Fibroblast of skin of right biceps (primary cell): ENCODE measurements at regions not wholly inside any gene's neighbourhood (a gene's known extent, or its start where the extent isn't known, plus 50 kb on each side); places are given as distances from the start of the nearest gene placed in this dataset.
"Not testable (repeated sequence)": the region's sequence is repeated elsewhere in the genome, so short reads cannot be mapped to it uniquely, and the experiment has no call there.

Experiments
- DNase-seq: peaks from one replicate; pipeline ENCODE4 v3.0.0-alpha.2; 2013

GRCh38 chr3:39558775-39559306, 91.4 kb downstream of the MOBP start:
- DNase-seq = no peak

GRCh38 chr3:39559543-39559942, 92.1 kb downstream of the MOBP start:
- no peak for DNase-seq

- DNase-seq = no peak
Measured at GRCh38 chr3:39568508-39568907, 101.0 kb downstream of the MOBP start.

GRCh38 chr3:39569095-39569494, 101.6 kb downstream of the MOBP start:
- DNase-seq = no peak

GRCh38 chr3:39573392-39573791, 105.9 kb downstream of the MOBP start:
- no peak for DNase-seq

- DNase-seq = no peak
Measured at GRCh38 chr3:39577541-39577940, 110.1 kb downstream of the MOBP start.

- DNase-seq = not testable (repeated sequence)
Measured at GRCh38 chr3:39586215-39586614, 118.7 kb downstream of the MOBP start.

- no peak for DNase-seq
Measured at GRCh38 chr3:39587113-39587512, 119.6 kb downstream of the MOBP start.

GRCh38 chr3:39590806-39591205, 123.3 kb downstream of the MOBP start:
- no peak for DNase-seq

DNA sequence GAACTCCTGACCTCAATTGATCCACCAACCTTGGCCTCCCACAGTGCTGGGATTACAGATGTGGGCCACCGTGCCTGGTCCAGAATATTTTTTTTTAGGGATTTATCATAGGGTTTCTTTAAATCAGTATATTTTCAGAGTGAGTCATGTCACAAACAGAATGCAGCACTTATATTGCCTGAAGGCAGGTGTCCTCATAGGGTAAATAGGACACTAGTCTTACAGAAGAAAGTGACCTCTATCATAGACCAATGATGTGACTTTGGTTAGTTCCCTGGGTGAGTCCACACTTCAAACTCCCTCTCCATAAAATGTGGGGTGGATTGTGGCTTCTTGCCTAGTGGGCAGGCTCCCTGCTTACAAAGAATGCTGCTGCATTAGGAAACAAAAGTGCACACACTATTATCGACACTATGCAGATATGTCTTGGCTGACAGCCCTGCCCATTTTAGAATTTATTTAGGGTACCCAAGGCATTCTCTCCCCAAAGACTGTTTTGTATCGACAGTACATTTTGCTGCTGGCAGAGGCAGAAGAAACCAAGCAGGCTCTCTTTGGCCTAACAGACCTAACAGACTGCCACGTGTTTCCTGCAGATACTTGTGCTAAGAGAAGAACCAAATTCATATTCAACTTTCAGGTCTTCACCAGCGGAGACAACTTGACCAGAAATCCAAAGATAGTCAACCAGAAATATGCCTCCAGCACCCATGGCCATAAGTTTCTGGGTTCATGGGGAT, 125.0 kb downstream of the MOBP start:
- DNase-seq = no peak

- DNase-seq = no peak
Measured at GRCh38 chr3:39593341-39593740, 125.9 kb downstream of the MOBP start.

DNA sequence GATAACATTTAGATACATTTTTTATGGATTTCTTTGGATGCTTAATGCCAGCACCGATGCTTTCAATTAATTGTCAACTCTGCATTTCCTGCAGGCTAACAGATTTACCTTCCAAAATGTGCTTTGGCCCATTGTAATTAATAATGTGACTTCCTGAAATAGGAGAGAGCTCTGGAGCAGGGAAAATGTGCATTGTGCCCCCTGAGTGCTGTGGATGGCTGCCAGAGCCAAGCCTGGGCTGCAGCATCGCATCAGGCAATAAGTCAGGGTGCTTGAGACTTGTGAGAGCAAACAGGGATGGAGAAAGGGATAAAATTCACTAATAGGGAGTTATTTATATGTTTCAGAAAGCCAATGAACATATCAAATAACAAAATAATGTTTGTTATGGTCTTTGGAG, 133.8 kb downstream of the MOBP start:
- DNase-seq = no peak

- no peak for DNase-seq
Measured at GRCh38 chr3:39605837-39606236, 138.4 kb downstream of the MOBP start.

GRCh38 chr3:39626198-39626597, 158.7 kb downstream of the MOBP start:
- DNase-seq = no peak

GRCh38 chr3:39631136-39631535, 163.7 kb downstream of the MOBP start:
- no peak for DNase-seq

DNA sequence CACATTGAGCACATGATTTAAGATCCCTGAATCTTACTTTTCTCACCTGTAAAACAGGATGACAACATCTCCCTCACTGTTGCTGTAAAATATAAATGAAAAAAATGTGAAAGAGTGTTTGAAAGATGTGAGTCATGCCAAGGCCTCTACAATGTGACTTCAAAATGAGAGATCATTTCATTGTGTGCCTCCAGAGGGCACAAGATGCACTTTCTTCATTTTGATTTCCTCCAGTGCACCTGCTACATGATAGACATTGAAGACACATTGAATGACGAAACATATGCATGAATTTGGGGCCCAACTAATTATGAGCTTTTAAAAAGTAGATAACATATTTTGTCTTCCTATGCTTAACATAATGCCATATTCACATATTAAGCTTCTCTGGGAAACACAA, 170.3 kb downstream of the MOBP start:
- peak; percentile 46 for DNase-seq

DNA sequence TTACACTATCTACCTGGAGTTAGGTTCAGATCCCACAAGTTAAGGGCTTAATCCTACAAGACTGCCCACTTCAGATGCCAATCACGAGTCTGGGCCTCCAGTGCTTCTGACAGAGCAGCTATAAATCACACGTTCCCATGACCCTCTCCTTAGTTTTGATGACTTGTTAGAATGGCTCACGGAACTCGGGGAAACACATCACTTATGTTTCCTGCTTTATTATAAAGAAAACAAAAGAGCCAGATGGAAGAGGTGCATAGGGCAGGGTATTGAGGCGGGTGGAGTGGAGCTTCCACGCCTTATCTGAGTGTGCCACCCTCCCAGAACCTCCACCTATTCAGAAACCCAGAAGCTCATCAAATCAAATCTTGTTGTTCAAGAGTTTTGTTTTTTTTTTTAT, 170.8 kb downstream of the MOBP start:
- DNase-seq = no peak

DNA sequence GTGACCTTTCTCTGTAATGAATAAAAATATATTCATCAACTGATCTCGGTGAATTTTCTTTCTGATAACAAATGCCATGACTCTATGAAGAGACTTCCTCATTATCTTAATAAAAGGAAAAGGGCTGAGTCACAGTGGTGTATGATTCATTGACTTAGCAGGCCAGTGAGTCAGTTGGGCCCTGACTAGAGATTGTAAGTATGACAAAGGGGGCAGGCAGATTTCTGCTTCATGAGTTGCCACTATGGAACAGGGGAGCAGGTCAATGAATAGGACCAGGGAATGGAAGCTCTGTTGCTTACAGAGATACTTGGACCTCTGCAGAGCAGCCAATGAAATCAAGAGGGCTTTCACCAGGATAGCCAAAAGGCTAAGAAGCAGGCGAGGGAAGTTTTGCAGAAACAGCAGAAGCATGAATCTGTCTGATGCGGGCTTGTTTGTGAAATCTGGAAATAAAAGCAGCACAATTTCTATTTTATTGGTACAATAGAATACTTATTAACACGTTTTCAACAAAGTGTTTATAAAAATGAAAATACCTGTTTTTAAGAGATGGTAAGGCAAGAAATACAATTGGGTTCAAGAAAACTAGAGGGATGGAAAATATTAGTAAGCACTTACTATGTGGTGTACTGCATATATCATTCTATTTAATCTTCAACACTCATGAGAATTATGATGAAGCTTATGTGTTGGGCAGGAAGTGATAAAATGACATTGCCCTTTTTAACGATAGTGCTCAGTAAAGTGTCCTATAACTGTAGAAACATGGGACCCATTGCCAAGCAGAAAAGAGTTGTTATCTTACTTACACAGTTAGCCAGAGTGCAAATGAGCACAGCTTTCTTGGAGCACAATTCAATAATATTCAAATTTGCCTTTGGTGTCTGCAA, 169.8 kb upstream of the MYRIP start:
- DNase-seq = peak; percentile 96

DNA sequence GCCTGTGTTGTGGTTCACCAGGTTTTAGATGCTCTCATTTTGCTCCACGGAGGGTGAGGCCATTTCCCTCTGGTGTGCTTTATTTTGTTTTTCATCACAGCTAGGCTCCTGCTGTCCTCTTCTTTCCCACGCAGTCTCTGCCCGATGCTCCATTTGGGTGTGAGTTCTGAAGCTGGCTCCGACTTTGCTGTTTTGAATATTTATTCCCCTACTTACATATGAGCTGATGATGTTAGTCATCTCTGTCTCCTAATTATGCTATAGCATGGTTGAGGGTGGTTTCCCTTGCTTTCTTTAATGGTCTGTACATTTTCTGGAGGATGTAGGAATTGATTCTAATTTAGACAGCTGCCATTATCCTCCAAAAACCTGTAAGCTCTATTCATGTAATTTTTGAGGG, 168.1 kb upstream of the MYRIP start:
- no peak for DNase-seq

DNA sequence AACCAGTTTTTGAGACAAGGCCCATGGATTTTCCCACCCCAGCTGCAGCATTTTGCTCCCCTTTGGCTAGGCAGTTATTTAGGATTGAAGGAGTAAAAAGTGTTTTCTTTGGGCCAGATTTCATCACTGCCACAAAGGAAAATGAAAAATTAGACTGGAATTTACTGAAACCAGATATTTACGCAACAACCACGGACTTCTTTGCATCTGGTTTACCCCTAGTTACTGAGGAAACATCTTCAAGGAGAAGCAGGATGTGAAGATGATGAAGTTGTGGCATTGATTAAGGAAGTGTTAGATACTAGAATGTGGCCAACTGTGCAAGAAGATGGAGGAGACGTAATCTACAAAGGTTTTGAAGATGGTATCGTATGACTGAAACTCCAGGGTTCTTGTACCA, 165.2 kb upstream of the MYRIP start:
- peak; percentile 83 for DNase-seq

DNA sequence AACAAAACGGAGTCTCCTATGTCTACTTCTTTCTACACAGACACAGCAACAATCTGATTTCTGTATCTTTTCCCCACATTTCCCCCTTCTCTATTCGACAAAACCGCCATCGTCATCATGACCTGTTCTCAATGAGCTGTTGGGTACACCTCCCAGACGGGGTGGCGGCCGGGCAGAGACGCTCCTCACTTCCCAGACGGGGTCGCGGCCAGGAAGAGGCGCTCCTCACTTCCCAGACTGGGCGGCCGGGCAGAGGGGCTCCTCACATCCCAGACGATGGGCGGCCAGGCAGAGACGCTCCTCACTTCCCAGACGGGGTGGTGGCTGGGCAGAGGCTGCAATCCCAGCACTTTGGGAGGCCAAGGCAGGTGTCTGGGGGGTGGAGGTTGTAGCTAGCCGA, 158.2 kb upstream of the MYRIP start:
- not testable (repeated sequence) for DNase-seq

GRCh38 chr3:39651993-39652739, 157.2 kb upstream of the MYRIP start:
- DNase-seq = no peak

DNA sequence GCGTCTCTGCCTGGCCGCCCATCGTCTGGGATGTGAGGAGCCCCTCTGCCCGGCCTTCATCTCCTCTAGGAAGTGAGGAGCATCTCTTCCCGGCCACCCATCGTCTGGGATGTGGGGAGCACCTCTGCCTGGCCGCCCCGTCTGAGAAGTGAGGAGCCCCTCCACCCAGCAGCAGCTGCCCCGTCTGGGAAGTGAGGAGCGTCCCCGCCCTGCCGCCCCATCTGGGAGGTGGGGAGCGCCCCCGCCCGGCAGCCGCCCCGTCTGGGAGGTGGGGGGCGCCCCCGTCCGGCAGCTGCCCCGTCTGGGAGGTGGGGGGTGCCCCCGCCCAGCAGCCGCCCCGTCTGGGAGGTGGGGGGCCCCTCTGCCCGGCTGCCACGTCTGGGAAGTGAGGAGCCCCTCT, 153.7 kb upstream of the MYRIP start:
- DNase-seq = not testable (repeated sequence)
